T-helper 2 cell (primary cell): ENCODE measurements at regions not wholly inside any gene's neighbourhood (a gene's known extent, or its start where the extent isn't known, plus 50 kb on each side); places are given as distances from the start of the nearest gene placed in this dataset.

Source experiments
- DNase-seq, 5 experiments: peaks; one replicate each; pipeline versions ENCODE4 v3.0.0 to v3.0.0-alpha.2; 2012 to 2022

DNA sequence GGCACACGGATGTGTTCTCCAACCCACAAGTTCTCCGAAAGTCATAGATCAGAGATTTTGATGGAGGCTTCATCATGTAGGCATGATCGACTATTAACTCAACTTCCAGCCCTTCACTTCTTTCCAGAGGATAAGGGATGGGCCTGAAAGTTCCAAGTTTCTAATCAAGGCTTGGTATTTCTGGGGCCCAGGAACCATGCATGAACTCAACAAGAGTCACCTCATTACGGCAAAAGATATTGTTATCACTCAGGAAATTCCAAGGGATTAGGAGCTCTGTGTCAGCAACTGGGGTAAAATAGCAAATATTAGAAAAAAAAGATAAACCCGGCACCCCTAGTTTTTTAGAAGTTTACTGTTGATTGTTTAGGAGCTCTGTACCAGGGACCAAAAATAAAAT is 240.1 kb upstream of the PPP1R2C start:
- no peak for DNase-seq

DNA sequence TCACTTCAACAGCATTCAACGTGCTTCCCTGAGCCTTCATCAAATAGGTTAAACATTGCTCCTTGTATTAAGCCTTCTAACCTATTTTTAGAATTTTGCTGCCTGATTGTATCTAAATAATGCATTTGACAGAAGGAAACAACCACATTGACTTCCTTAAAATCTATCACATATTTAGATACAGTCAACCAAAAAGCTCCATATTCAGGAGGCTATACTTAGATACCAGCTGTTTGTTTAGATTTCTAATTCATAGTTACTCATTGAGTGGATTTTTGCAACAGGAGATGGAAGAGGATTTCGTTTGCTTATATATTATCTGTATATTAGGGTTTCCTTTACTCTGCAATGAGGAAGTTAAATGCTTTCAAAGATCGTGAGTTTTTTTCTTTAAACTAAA is 241.1 kb upstream of the PPP1R2C start:
- no peak for DNase-seq

DNA sequence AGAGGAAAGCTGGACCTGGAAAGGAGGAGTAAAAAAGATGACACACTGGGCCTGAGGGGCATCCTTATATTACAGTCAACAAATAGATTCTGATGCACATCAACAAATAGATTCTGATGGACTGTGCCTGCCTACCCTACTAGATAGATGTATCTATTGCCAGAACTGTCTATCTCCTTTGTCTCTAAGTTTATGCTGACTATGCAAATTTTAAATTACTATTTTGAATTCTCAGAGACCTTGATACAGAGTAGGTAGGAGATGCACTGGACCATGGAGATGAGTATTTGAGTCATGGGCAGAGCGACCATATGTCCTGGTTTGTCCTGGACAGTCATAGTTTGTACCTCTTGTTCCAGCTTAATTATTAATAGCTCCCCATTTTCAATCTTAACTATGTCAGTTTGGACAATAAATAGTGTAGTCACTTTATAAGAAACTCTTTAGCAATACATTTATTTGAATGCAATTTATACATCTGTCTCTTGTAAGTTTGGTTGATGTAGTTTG is 247.9 kb upstream of the PPP1R2C start:
- DNase-seq, result no peak

DNA sequence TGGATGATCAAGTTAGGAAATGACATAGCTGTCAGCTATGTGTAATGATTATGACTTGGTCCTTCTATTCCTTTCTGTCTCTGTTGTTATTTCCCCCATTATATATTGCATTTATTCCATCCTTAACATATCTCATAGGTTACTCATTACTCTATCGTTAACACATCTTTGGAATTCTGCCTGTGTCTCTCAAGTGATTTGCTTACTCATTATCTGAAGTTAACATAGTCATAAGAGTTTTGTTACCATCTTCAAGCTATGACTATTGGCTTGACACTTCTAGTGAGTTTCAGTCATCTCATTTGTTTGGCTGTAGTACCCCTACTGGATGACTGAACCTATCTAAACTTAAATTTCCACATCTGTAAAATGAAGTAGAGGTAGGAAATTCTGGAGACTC is 286.1 kb upstream of the PPP1R2C start:
- no peak for DNase-seq

DNA sequence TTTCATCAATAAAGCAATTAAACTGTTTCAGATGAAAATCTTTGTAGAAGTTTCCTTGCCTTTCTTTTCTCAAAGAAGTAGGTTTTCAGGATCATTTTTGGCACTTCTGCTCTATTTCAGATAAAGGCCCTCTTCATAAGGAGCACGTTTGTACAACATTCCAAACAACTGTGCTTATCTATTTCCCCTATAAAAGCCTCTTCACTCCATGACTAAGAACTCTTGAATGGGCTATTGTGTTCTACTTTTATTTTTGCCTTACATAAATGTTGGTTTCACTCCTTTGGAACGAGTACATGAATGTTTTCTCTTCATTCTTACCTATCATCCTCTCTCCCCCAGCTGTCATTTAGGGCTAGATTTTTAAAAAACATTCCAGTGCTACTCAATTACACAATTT is 288.0 kb upstream of the PPP1R2C start:
- DNase-seq, result no peak

DNA sequence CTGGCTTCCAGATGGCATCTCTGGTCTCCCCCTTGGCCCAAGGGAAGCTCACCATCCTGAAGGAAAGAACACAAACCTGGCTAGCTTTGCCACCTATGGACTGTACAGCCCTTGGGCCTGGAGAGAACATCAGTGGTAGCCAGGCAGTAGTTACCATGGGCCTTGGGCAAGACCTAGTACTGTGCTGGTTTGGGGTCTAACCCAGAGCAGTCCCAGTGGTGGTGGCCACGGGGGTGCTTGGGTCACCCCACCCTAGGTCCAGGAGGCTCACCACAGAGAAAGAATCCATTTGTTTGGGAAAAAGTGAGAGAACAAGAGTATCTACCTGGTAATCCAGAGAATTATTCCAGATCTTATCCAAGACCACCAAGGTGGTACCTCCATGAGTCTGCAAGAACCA is 290.7 kb upstream of the PPP1R2C start:
- DNase-seq, result no peak

DNA sequence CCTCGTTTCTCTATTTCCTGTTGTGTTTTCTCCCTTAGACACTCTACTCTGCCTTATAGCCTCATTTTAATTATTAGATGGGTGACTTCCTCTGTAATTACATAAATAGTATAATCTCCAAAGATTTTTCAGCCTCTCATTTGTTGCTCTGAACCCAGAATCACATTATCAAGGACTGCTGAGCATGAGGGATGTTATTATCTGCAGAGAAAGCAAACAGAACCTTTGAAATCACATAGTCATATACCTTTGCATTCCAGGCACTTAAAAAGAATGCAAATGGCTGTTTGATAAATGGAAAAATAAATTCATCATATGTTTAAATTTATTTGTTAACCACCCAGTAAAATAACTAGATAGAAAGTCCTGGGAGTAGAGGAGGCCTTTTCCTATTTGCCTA is 305.1 kb upstream of the PPP1R2C start:
- DNase-seq, result no peak

DNA sequence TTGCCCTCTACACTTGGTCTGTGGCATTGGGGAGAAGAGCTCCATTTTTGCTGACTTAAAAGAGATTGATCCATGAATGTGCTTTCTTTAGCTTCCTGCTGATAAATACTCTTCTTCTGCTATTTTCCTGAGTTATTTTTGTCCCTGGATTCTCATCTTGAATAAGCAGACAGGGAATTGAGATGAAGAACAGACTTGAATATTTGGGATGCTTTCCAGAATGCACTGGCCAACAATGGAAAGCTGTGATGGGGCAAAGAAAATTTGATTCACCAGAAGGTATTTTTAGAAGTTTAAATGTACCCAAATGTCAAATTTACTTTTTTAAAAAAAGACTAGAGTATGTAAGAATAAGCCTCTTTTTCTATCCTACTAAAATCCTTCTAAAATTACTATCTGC is 309.9 kb upstream of the PPP1R2C start:
- no peak for DNase-seq

DNA sequence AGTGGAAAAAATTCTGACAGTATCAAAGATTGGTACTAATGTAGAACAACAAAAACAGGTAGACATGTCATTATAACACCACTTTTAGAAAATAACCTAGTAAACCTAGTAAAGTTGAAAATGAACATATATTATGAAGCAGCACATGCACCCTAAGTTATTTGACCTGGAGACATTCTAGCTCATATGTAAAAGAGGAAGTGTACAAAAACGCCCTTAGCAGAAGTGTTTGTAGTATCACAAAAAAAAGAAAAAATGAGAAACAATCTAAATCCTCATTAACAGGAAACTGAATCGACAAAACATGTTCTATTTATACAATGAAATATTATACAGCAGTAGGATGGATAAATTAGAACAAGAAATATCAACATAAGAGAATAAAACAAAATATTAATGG is 318.9 kb upstream of the PPP1R2C start:
- DNase-seq, result no peak

DNA sequence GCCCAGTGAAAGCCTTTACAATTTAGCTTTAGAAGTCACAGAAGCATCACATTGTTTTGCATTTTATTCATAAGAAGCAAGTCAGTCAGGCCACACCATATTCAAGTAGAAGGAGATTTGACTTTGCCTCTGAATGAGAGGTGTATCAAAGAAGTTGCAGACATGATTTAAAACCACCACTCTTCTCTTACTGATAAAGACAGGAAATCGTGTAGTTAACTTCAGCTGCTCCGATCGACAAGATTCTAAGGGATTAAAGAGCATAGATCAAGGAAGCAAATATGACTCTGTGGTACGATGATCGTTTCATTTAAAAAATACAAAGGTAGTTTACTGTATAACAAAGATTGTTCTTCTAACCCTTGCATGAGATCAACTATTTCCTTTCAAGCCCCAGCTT is 328.0 kb upstream of the PPP1R2C start:
- DNase-seq, result no peak

DNA sequence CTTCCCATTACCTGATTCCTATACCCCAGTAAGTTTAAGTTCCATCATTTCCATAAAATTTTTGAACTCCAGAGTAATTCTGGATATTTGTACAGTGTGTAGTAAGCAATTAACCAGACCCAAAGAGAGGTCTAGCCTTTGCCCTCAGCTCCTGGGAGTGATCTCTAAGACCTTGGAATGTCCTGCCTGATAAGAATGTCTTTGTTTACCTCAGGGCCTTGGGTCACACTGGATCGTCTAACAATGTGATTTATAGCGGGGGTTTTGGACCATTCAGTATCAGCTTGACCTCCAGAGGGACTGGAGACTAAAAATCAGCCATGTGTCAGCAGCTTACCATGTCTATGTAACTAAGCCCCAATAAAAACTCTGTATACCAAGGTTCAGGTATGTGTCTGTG is 330.9 kb upstream of the PPP1R2C start:
- no peak for DNase-seq

DNA sequence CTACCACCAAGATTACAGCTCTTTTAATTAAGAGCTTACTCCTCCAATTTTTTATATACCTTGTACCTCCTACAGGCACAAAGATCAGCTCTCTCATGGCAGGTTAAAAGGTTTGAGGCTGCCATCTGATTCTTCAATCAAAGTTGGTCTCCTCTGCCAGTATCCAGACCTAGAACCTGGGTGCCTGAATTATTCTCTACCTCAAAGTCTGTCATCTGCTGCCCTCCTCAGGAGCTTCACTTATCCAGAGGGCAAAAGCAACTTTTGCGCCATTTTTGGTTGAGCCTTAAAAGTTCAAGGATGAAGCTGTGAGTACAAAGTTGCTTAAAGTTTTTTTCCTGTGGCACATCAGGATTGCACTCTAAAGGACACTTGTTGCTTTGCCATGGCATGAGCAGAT is 343.7 kb upstream of the PPP1R2C start:
- DNase-seq, result peak in 1 of 5 experiments; percentile 8

DNA sequence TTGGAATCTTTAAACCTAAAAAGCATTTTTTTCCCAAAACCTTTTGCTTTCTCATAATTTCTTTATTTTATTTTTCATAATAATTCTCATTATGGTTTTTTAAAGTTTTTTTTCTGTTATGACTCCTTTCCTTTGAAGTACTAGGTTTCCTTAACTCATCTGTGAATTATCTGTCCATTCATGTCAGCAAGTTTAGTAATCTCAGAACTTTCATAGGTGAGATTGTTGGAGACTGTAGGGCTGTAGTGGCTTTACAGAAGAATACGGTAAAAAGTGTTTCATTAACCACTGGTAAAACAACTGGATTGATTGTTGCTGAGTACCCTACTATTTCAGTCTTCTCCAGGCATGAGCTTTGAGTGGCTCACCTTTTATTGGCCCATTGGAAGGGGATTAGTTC is 361.7 kb upstream of the PPP1R2C start:
- DNase-seq, result no peak

DNA sequence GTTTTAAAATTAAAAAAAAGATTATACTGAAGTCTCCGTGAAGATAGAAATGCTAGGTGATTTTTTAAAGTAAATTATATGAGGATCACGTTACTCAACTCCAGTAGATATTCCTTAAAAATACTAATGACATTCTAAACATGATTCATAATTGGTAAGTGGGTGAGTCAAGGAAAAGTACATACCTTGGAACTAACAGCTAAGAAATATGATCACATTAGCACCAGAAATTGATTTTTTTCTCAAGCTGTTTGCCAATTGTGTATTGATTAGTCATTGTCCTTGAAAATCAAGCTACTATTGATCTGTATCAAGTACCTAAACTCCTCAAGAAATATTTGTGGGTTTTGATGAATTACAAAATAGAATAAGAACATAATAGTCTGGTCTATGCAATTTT is 362.6 kb upstream of the PPP1R2C start:
- DNase-seq, result no peak

DNA sequence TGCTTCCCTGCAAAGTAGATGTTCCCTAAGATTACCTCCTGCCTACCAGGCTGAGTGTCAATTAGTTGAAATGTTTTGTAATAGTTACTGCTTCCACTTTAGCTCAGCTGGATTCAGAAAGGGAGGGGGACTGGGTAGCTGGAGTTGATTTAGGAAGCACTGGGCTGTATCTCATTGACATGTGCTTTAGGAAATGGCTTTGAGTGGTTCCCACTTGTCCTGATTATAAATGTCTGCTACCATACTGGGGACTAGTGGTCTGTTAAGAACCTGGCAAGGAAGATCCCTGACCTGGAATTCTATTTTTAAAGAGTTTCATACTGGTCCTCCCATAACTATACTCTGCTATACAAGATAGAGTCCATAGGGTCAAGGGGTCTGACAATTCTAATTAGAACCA is 363.9 kb upstream of the PPP1R2C start:
- DNase-seq, result no peak

DNA sequence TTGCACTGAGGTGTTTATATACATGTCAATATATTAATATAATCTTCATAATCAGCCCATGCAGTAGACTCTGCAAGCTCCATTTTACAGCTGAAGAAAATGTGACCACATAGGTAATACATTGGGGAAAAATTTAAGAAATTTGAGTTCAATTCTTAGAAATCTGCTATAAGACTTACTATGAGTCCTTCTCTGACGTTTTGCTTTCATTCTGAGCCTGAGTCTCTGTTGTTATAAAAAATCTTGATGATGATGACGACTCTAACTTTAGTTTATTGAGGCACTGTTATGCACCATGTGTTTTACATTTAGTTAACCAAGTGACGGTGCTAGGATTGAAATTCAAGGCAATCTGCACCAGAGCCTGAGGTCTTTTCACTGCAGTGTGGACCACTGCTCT is 370.3 kb upstream of the PPP1R2C start:
- DNase-seq, result no peak

DNA sequence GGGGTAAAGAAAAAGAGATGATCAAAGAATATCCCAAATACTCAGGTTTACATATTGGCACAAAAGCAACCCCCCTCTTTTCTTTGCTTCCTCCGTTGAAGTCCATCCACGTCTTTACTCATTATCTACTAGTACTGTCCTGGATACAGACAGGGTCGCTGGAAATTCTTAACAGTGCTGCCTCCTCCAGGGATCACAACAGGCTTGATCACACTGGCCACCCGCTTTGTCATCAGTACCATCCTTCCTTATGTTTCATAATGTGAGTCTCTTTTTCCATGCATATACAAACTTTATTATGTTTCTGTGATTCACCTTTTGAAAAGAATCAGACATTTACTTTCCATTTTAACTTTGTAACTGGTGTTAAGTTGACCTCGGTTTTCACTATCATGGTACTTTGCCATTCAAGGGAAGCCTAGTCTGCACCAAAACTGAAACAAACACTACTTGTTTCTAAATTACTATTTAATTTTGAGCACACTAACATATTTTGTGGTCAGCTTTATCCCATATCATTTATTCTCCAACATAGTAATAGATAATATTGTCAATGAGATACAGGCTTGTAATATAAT is 387.5 kb upstream of the PPP1R2C start:
- peak in 1 of 5 experiments; percentile 1 for DNase-seq

DNA sequence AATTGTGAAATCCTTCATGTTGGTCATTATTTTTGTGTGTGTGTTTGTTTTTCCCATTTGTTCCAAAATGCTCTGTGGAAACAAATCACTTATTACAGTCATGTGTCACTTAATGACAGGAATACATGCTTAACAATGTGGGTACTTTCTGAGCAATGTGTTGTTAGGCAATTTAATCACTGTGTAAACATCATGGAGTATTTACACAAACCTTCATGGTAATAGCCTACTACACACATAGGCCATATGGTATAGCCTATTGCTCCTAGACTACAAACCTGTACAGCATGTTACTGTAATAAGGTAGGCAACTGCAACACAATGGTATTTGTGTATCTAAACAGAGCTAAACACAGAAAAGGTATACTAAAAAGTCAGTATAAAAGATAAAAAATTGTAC is 388.9 kb upstream of the PPP1R2C start:
- DNase-seq, result no peak

DNA sequence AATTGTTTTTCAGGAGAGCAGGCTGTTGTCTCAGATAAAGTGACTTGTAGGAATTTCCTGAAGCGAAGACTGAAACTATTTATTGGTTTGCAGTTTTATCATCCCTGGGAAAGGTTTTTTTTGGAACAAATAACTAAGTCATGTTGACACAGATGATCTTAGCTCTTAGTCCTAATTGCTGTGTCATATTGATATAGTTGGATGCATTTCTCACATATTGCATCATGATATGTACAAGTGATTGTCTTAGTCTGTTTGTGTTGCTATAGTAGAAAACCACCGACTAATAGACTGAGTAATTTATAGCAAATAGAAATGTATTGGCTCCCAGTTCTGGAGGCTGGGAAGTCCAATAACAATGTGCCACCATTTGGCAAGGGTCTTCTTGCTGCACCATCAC is 397.5 kb upstream of the PPP1R2C start:
- DNase-seq, result no peak

DNA sequence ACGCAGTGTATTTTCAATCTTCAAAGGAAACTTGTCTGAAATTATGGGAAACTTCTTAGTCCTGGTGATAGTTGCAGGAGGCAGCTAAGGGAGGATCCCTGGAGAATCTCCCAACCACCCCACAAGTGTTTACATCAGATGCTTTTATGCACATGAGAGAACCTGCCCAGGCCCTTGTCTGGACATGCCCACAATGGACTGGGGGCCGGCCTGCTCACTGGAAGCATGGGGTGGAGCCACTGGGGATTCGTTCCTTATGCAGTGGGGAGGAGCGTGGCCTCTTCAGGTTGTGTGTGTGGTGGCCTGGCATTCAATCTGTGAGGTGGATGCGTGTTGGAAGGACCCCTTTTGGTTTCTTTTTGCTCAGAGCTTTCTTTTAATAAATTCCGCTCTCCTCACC is 398.7 kb upstream of the PPP1R2C start:
- no peak for DNase-seq

DNA sequence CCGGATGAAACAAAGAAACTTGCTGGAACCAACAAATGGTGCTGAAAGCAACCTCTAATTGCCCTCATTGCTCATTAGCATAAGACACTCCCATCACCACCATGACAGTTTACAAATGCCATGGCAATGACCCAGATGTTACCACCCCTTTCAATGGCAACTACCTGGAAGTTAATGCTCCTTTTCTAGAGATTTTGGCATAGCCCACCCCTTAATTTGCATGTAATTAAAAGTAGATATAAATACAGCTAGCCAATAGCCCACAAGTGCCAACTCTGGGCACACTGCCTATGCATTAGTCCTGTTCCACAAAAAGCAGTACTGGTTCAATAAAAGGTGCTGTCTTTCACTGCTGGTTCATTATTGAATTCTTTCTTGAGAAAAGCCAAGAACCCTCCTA is 410.3 kb upstream of the PPP1R2C start:
- DNase-seq, result no peak

DNA sequence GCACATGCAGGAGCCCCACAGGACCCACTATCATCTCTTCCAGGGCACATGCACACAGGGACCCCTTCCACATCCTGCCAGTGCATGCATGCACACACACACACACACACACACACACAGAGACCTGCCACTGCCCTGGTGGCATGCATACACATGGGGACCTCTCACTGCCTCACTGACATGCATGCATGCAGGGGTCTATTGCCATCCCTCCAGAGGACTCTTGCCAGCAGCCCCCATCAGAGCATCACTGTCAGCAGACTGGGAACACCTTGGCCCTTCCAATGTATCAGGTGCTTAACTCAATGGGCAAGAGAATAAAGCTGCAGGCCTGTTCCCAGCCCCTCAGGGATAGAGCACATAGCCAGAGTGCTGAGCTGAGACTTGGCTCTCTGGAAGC is 433.6 kb upstream of the PPP1R2C start:
- no peak for DNase-seq

DNA sequence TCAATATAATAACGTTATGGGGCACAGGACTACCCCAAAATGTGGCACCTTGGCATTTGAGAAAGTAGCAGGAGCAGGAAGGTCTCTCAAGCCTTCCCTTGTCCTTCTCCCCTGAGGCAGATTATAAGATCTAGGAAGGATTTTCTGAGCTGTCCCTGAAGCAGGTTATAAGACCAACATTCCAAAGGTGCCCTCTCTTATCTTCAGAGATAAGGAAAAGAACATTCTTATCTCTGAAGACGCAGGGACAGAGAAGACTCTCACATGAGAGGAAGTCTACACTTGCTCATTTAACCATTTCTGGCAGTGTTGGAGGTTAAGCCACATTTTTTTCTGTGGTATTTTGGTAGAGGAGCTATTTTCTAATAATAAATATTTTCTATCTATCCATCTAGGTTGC is 437.9 kb upstream of the MAOA start:
- no peak for DNase-seq

DNA sequence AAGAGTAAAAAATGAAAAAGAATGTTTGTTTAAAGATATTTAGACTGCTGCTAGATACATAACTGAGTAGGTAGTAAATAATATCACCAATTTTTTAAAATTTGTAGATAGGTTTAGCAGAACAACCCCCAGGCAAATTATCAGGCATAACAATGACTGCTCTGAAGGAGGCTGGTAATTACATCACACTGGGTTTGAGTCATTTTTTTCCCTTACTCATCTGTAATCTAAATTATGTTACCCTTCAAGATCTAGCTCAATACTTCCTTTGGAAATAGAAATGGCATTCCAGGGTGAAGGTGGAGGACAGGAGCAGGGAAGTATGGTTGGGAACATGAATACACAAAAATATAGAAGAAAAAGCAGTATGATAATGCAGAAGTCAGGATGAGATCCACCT is 431.6 kb upstream of the MAOA start:
- DNase-seq, result no peak

DNA sequence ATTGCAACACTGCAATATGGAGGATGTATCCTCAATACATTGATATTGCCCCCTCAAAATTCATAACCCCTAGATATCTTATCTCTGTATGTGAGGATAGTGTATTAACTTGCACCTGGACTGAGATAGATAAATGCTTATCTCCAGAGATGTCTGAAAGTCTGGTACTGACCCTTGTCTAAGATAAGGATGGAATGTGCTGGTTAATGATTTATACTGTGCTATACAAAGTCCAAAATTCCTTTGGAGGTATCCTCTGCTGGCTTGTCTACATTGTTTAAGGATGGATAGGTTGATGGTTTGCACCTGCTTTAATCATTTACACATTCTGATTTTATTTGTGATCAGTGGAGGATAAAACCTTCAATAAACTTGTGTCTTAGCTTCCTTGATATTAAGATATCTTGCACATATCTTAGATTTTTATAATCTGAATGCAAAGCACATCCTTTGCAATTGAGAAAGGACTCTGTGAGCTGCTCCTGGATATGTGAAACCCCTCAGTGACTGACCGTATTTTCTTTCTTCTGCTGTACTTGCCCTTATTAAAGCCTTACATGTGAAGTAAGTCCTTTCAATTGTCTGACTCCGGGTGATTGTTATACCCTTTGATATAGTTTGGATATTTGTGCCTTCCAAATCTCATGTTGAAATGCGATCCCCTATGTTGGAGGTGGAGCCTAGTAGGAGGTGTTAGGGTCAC is 430.3 kb upstream of the MAOA start:
- no peak for DNase-seq
